ENCODE measurements at regions not wholly inside any gene's neighbourhood (a gene's known extent, or its start where the extent isn't known, plus 50 kb on each side); places are given as distances from the start of the nearest gene placed in this dataset.

GRCh38 chr12:115619889-115620288 is 657.6 kb downstream of the MED13L start:
- Histone ChIP-seq H3K36me3 (ENCODE audit: control insufficient read depth, insufficient read depth, low read length) (no peaks in the 10 kb centered on the region), H3K9me3 (ENCODE audit: control insufficient read depth, low read length) (no peaks in the 10 kb centered on the region)
- 77 to 85% methylated on average over 1 to 2 of the region's 3 CpGs for WGBS, 2 experiments

GRCh38 chr12:115619061-115619460 is 658.4 kb downstream of the MED13L start:
- Histone ChIP-seq H3K9me3 (ENCODE audit: control insufficient read depth, low read length) (no peaks in the 10 kb centered on the region), H3K4me3 (ENCODE audit: insufficient read depth, low read depth, low read length) (no peak overlapping the region), H3K36me3 (ENCODE audit: control insufficient read depth, insufficient read depth, low read length) (no peaks in the 10 kb centered on the region), H3K4me1 (ENCODE audit: control insufficient read depth, insufficient read depth, low read length) (no peaks in the 10 kb centered on the region), H3K27me3 (ENCODE audit: control insufficient read depth, insufficient read depth, low read length, poor library complexity, severe bottlenecking) (no peaks in the 10 kb centered on the region), H3K27ac (ENCODE audit: insufficient read depth, low read depth, low read length, poor library complexity, severe bottlenecking) (no peak overlapping the region)
- 92 to 95% methylated on average over 6 of the region's 6 CpGs for WGBS, 2 experiments

More at GRCh38 chr12:115619889-115620288, 657.6 kb downstream of the MED13L start:
- no peak overlapping the region for H3K4me3 ChIP-seq (ENCODE audit: insufficient read depth, low read depth, low read length)
- no peak overlapping the region for H3K27ac ChIP-seq (ENCODE audit: insufficient read depth, low read depth, low read length, poor library complexity, severe bottlenecking)
- no peaks in the 10 kb centered on the region for H3K4me1 ChIP-seq (ENCODE audit: control insufficient read depth, insufficient read depth, low read length)
- no peaks in the 10 kb centered on the region for H3K27me3 ChIP-seq (ENCODE audit: control insufficient read depth, insufficient read depth, low read length, poor library complexity, severe bottlenecking)

- H3K36me3 ChIP-seq (ENCODE audit: control insufficient read depth, insufficient read depth, low read length): no peaks in the 10 kb centered on the region
- 93 to 96% methylated on average over 7 of the region's 7 CpGs for WGBS, 2 experiments
- H3K4me3 ChIP-seq (ENCODE audit: insufficient read depth, low read depth, low read length): no peak overlapping the region
- no peaks in the 10 kb centered on the region for H3K27me3 ChIP-seq (ENCODE audit: control insufficient read depth, insufficient read depth, low read length, poor library complexity, severe bottlenecking)
- no peak overlapping the region for H3K27ac ChIP-seq (ENCODE audit: insufficient read depth, low read depth, low read length, poor library complexity, severe bottlenecking)
- no peaks in the 10 kb centered on the region for H3K9me3 ChIP-seq (ENCODE audit: control insufficient read depth, low read length)
- no peaks in the 10 kb centered on the region for H3K4me1 ChIP-seq (ENCODE audit: control insufficient read depth, insufficient read depth, low read length)
Observed at GRCh38 chr12:115618105-115618504, 659.4 kb downstream of the MED13L start.

- WGBS, 2 experiments: 93% methylated on average over 7 of the region's 7 CpGs
- Histone ChIP-seq H3K36me3 (ENCODE audit: control insufficient read depth, insufficient read depth, low read length) (no peaks in the 10 kb centered on the region), H3K4me3 (ENCODE audit: insufficient read depth, low read depth, low read length) (no peak overlapping the region), H3K27me3 (ENCODE audit: control insufficient read depth, insufficient read depth, low read length, poor library complexity, severe bottlenecking) (no peaks in the 10 kb centered on the region), H3K4me1 (ENCODE audit: control insufficient read depth, insufficient read depth, low read length) (no peaks in the 10 kb centered on the region), H3K9me3 (ENCODE audit: control insufficient read depth, low read length) (no peaks in the 10 kb centered on the region), H3K27ac (ENCODE audit: insufficient read depth, low read depth, low read length, poor library complexity, severe bottlenecking) (no peak overlapping the region)
Observed at GRCh38 chr12:115617391-115617790, 660.1 kb downstream of the MED13L start.

GRCh38 chr12:115611477-115611876 is 666.0 kb downstream of the MED13L start:
- Histone ChIP-seq H3K4me3 (ENCODE audit: insufficient read depth, low read depth, low read length) (no peak overlapping the region), H3K4me1 (ENCODE audit: control insufficient read depth, insufficient read depth, low read length) (no peaks in the 10 kb centered on the region), H3K27me3 (ENCODE audit: control insufficient read depth, insufficient read depth, low read length, poor library complexity, severe bottlenecking) (no peaks in the 10 kb centered on the region), H3K36me3 (ENCODE audit: control insufficient read depth, insufficient read depth, low read length) (no peaks in the 10 kb centered on the region), H3K27ac (ENCODE audit: insufficient read depth, low read depth, low read length, poor library complexity, severe bottlenecking) (no peak overlapping the region), H3K9me3 (ENCODE audit: control insufficient read depth, low read length) (no peaks in the 10 kb centered on the region)
- 94 to 96% methylated on average over 5 of the region's 5 CpGs for WGBS, 2 experiments

GRCh38 chr12:115609347-115609746 is 668.1 kb downstream of the MED13L start:
- WGBS, 2 experiments: 90 to 96% methylated on average over 1 of the region's 1 CpG
- Histone ChIP-seq H3K27me3 (ENCODE audit: control insufficient read depth, insufficient read depth, low read length, poor library complexity, severe bottlenecking) (no peaks in the 10 kb centered on the region), H3K4me3 (ENCODE audit: insufficient read depth, low read depth, low read length) (no peak overlapping the region), H3K27ac (ENCODE audit: insufficient read depth, low read depth, low read length, poor library complexity, severe bottlenecking) (no peak overlapping the region), H3K4me1 (ENCODE audit: control insufficient read depth, insufficient read depth, low read length) (no peaks in the 10 kb centered on the region), H3K9me3 (ENCODE audit: control insufficient read depth, low read length) (no peaks in the 10 kb centered on the region), H3K36me3 (ENCODE audit: control insufficient read depth, insufficient read depth, low read length) (no peaks in the 10 kb centered on the region)

GRCh38 chr12:115606040-115606439 is 671.5 kb downstream of the MED13L start:
- 85 to 86% methylated on average over 16 to 17 of the region's 17 CpGs for WGBS, 2 experiments
- H3K36me3 ChIP-seq (ENCODE audit: control insufficient read depth, insufficient read depth, low read length): no peaks in the 10 kb centered on the region
- H3K27me3 ChIP-seq (ENCODE audit: control insufficient read depth, insufficient read depth, low read length, poor library complexity, severe bottlenecking): no peaks in the 10 kb centered on the region
- no peaks in the 10 kb centered on the region for H3K9me3 ChIP-seq (ENCODE audit: control insufficient read depth, low read length)
- H3K27ac ChIP-seq (ENCODE audit: insufficient read depth, low read depth, low read length, poor library complexity, severe bottlenecking): no peak overlapping the region
- H3K4me3 ChIP-seq (ENCODE audit: insufficient read depth, low read depth, low read length): no peak overlapping the region
- H3K4me1 ChIP-seq (ENCODE audit: control insufficient read depth, insufficient read depth, low read length): no peaks in the 10 kb centered on the region

- Histone ChIP-seq H3K4me3 (ENCODE audit: insufficient read depth, low read depth, low read length) (no peak overlapping the region), H3K27ac (ENCODE audit: insufficient read depth, low read depth, low read length, poor library complexity, severe bottlenecking) (no peak overlapping the region), H3K9me3 (ENCODE audit: control insufficient read depth, low read length) (no peaks in the 10 kb centered on the region), H3K36me3 (ENCODE audit: control insufficient read depth, insufficient read depth, low read length) (no peaks in the 10 kb centered on the region), H3K4me1 (ENCODE audit: control insufficient read depth, insufficient read depth, low read length) (peaks cover 12% of the 10 kb centered on the region), H3K27me3 (ENCODE audit: control insufficient read depth, insufficient read depth, low read length, poor library complexity, severe bottlenecking) (no peaks in the 10 kb centered on the region)
- WGBS, 2 experiments: 79 to 81% methylated on average over 38 to 43 of the region's 43 CpGs
Observed at GRCh38 chr12:115598871-115599811, 678.4 kb downstream of the MED13L start.

- Histone ChIP-seq H3K27ac (ENCODE audit: insufficient read depth, low read depth, low read length, poor library complexity, severe bottlenecking) (no peak overlapping the region), H3K9me3 (ENCODE audit: control insufficient read depth, low read length) (no peaks in the 10 kb centered on the region), H3K4me3 (ENCODE audit: insufficient read depth, low read depth, low read length) (no peak overlapping the region), H3K36me3 (ENCODE audit: control insufficient read depth, insufficient read depth, low read length) (no peaks in the 10 kb centered on the region), H3K4me1 (ENCODE audit: control insufficient read depth, insufficient read depth, low read length) (peaks cover 12% of the 10 kb centered on the region), H3K27me3 (ENCODE audit: control insufficient read depth, insufficient read depth, low read length, poor library complexity, severe bottlenecking) (no peaks in the 10 kb centered on the region)
- 94 to 97% methylated on average over 2 to 3 of the region's 3 CpGs for WGBS, 2 experiments
Observed at GRCh38 chr12:115597157-115597712, 680.3 kb downstream of the MED13L start.

- H3K27me3 ChIP-seq (ENCODE audit: control insufficient read depth, insufficient read depth, low read length, poor library complexity, severe bottlenecking): no peaks in the 10 kb centered on the region
- no peak overlapping the region for H3K27ac ChIP-seq (ENCODE audit: insufficient read depth, low read depth, low read length, poor library complexity, severe bottlenecking)
- H3K4me1 ChIP-seq (ENCODE audit: control insufficient read depth, insufficient read depth, low read length): no peaks in the 10 kb centered on the region
- H3K4me3 ChIP-seq (ENCODE audit: insufficient read depth, low read depth, low read length): no peak overlapping the region
- H3K36me3 ChIP-seq (ENCODE audit: control insufficient read depth, insufficient read depth, low read length): no peaks in the 10 kb centered on the region
- no peaks in the 10 kb centered on the region for H3K9me3 ChIP-seq (ENCODE audit: control insufficient read depth, low read length)
- 94 to 96% methylated on average over 9 of the region's 9 CpGs for whole genome bisulfite sequencing, 2 experiments
Observed at GRCh38 chr12:115588131-115588530, 689.4 kb downstream of the MED13L start.
